Sigmoid colon (tissue), 4 donors: ENCODE measurements at regions not wholly inside any gene's neighbourhood (a gene's known extent, or its start where the extent isn't known, plus 50 kb on each side); places are given as distances from the start of the nearest gene placed in this dataset.

Source experiments
- CTCF ChIP-seq, 4 experiments: fragments of 450-650 bp in 3 of 4; fragments of 200-600 bp in 1 of 4; IDR thresholded peaks; one replicate each; pipeline ENCODE4 v1.5.1; 2016 to 2019; ENCODE audit warnings: antibody characterized with exemption in 4 of 4, mild to moderate bottlenecking in 3 of 4, moderate library complexity in 2 of 4
- EP300 ChIP-seq, 4 donors: sonication (generic); formaldehyde crosslinking; IDR thresholded peaks; one replicate each; pipeline ENCODE4 v1.6.1; 2017; ENCODE audit warnings: antibody characterized with exemption in 4 of 4
- POLR2A ChIP-seq, 2 donors: fragments of 450-650 bp; IDR thresholded peaks; one replicate each; pipeline ENCODE4 v1.6.1; 2016; ENCODE audit warnings: antibody characterized with exemption in 2 of 2, mild to moderate bottlenecking in 2 of 2, moderate library complexity in 2 of 2
- POLR2AphosphoS5 ChIP-seq, 4 donors: sonication (generic); formaldehyde crosslinking; IDR thresholded peaks; one replicate each; pipeline ENCODE4 v1.6.1; 2017; ENCODE audit warnings: antibody characterized with exemption in 4 of 4

GRCh38 chr1:106435269-106435668 lies 621.2 kb upstream of the PRMT6 start:
- no peak for TF ChIP-seq POLR2A (IDR thresholded peaks at IDR 0.05)
- no peak for TF ChIP-seq CTCF (IDR thresholded peaks at IDR 0.05)
- no peak for TF ChIP-seq POLR2AphosphoS5 (IDR thresholded peaks at IDR 0.05)
- no peak for TF ChIP-seq EP300 (IDR thresholded peaks at IDR 0.05)
